ENCODE measurements at regions not wholly inside any gene's neighbourhood (a gene's known extent, or its start where the extent isn't known, plus 50 kb on each side); places are given as distances from the start of the nearest gene placed in this dataset.

- no peak for DNase-seq
These were observed 121.2 kb upstream of the SASH1 start for GRCh38 chr6:148221196-148221979.

DNA sequence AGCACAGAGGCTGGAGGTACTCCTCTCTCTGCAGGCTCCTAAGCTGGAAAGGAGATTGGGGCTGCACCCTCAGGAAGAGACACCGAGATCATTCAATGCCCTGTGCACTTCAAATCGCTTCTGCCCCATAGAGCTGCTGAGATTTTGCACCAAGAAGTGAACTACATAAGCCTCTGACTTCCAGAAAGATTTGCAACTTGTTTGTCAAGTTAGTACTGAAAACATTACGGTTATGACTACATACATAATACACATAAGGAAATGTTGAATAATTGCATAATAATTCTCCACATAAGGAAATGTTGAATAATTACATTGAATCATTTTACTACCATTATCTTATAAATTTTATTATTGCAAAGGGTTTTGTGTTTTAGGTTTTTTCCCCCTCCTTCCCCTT, 120.3 kb upstream of the SASH1 start:
- no peak for DNase-seq

- DNase-seq, result no peak
These were observed 119.8 kb upstream of the SASH1 start for GRCh38 chr6:148222846-148223245.

GRCh38 chr6:148223424-148223842, 119.2 kb upstream of the SASH1 start:
- no peak for DNase-seq

DNA sequence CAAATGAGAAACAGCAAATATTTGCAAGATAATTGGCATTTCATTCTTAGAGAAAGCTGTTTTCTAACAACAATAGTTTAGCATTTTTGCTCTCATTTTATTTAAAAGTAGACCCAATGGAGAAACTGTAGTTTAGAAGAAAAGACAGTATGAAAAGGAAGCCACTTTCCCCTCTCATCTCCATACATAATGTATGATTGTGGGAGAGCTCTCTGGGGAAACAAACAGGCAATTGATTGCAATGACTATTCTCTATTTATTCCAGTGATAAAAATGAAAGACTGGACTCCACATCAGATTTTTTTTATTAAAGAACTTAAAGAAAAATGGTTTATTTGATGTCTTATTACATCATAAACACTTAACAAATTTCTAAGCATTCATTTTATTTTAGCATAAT, 116.8 kb upstream of the SASH1 start:
- DNase-seq, result no peak

GRCh38 chr6:148226284-148226683, 116.4 kb upstream of the SASH1 start:
- DNase-seq, result no peak

DNA sequence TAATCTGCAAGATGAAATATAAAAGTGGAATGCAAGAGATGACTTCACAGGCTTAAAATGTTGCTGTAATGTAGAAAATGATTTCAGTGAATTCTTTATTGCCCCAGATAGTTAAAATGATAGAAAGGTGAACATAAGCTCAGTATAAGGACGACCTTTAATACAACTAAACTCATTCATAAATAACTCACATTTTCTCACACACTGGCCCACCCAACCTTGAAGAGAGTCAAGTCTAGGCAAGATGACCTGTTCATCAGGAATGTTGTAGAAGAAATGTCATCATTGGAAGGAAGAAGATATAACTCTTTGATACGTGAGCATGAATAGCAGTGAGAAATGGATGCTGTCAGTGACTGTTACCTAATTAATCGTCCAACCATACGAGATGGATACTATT, 111.1 kb upstream of the SASH1 start:
- no peak for DNase-seq

DNA sequence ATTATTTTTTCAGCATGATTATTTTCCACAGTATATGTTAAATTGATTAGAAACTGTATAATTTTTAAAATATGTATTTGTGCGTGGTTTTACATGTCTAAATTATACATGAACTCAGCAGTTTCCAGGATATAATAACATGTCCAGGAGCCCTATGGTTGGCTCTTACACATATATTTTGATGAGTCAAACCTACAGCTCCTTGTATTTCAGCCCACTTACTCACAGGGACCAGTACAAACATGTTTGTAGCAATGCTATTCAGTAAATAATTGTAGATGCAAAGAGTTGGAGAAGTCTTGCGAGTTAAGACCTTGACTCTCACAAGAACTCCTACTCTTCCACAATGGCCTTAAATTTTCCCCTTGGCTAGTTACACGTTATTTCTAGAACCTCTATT, 107.2 kb upstream of the SASH1 start:
- DNase-seq, result no peak

DNA sequence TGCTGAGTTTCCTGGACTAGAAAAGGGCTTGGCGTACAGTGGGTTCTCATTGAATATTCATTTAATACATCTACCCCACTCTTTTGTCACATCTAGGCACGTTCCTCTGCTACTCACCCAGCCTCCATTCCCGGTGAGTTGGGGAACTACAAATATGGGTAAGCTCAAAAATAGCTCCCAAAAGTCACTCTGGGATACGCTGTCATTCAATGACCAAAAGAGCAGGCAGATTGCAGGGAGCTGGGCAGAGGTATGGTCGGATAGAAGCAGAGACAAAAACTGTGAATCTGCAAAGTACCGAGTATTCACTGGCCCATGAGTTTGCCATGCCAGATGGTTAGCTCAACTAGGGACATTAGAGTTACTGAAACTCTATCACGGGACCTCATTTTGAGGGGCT, 103.9 kb upstream of the SASH1 start:
- no peak for DNase-seq

DNA sequence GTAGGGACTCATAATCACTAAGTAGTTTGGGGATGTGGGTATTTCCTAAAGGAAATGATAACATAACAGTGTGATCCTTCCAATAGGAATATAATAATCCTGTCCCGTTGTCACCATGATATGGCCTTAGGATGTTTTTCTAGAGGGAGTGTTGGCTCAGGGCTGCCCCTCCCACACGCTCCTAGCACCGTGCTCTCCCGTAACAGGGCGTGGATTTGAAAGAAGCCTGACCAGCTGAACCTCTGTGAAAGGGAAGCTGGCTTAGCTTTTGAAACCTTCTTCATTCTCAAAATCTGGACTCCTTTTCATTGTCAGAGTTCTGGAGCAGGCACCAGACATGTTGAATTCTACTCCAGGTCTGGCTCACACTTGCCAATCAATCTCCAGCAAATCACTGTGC, 103.4 kb upstream of the SASH1 start:
- DNase-seq, result no peak

- DNase-seq, result no peak
These were observed 102.7 kb upstream of the SASH1 start for GRCh38 chr6:148239801-148240460.

DNA sequence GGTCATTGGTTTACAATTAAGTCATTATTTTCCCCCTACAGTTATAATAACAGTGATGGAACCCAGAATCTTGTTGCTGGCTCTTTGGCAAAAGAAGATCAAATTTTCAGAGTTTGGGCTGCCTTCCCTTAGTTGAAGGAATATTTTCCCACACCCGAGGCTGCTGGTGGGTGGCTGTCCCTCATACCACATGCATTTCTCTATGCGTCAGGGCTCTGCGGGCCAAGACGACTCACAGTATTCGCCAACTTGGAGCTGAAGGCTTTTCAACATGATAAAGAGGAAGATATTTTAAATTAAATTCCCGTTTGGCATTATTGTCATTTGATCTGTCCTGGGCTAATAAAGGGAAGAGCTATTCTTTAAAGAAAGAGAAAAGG, 102.2 kb upstream of the SASH1 start:
- DNase-seq, result no peak

DNA sequence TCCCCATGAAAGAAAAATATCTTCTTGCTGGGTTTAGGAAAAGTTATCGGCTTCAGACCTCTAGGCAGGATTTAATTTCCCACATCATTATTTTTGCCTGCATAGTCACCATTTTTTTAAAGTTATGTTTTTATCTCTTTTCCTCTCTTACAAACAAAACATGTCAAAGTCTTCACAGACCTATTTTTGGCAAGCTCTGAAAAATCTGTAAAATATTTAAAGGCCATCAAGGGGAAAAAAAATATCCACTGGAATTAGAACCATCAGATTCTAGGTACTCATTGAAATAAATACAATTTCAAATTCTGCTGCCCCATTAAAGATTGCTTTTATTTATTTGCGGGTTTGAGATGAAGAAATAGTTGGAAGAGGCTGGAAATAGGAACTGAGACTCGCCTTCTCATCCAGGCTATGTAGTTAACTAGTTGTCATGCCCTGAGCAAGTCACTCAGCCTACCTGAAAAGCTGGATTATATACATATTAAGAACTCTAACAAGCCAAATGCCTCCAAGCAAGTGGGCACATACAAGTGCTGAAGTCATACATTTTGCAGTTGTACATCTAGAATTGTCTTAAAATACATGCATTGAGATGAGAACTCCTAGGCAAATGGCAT, 101.7 kb upstream of the SASH1 start:
- no peak for DNase-seq

GRCh38 chr6:148242180-148242579, 100.5 kb upstream of the SASH1 start:
- DNase-seq, result no peak

GRCh38 chr6:148244217-148244935, 98.3 kb upstream of the SASH1 start:
- peak; percentile 23 for DNase-seq

DNA sequence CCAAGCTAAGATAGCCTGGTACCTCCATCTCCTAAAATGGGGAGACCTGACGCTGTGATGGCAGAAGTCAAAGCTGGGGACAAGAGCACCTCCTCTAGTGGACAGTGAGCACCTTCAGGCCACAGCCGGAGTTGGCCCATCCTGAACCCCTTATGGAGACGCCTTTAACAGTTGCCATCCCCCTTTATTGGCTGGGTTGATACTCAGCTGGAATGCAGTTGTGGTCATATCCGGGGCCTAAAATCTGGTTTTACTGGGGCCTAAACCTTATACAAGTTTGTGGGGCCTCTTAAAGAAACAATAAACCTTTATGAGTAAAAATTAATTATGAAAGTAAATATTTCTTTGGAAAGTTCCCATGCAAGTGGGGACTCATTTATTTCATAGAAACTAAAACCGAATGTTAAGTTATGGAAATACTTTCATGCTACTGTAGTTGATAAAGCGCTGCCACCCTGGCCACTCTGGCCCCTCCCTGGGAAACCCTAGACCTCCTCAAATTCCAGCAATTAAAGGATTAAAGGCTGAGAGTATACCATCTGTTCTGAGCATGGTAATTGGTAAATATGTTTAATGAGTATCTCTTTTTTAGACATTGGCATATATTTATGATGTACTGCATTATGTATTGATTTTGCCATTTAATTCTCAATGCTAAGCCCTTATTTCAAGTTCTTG, 95.1 kb upstream of the SASH1 start:
- DNase-seq, result peak; percentile 82

GRCh38 chr6:148249160-148249559, 93.5 kb upstream of the SASH1 start:
- DNase-seq, result peak; percentile 8

- DNase-seq, result peak; percentile 49
These were observed 92.8 kb upstream of the SASH1 start for GRCh38 chr6:148249679-148250375.

DNA sequence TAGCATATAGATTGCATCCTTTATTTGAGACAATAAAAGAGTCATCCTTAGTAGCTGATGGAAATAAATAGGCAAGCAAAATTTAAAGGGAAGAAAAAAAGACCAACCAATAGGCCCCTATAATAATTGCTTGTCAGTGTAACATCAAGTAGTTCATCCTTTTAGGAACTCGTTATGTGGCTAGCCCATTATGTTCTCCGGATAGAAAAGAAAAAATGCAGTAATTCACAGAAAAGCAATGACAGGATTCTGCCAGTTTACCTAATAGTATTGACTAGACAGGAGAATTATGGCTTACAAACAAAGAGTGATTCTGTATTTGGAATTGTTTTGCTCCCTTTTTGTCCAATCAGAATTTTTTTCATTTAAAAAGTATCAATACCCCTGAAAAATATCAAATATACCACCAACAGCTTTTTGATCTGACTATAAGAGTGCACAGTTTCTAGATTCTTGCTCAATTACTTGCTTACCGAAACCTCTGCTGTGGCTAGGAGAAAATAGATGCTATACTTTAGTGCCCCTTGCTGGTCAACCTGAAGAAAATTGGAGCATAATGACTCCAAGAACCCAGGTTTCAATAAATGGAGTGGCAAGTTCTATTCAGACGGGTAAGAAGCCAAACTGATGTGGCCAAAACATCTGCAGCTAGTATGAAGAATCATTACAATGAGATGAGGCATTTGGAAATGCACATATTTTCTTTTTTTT, 91.5 kb upstream of the SASH1 start:
- DNase-seq, result peak; percentile 37

DNA sequence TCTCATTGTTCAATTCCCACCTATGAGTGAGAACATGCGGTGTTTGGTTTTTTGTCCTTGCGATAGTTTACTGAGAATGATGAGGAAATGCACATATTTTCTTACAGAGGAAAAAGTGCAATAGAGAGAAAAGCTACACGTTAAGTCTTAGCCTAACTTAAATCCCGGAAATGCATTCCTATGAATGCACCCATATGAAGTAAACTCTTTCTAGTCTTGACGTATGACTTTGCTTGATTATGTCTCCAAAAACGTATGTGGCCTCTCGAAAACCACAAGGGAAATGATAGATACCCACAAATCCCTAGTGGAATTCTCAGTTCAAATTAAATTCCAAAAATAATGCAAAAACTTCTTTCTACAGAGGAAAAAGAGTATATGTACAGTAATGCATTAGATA, 90.7 kb upstream of the SASH1 start:
- DNase-seq, result no peak

DNA sequence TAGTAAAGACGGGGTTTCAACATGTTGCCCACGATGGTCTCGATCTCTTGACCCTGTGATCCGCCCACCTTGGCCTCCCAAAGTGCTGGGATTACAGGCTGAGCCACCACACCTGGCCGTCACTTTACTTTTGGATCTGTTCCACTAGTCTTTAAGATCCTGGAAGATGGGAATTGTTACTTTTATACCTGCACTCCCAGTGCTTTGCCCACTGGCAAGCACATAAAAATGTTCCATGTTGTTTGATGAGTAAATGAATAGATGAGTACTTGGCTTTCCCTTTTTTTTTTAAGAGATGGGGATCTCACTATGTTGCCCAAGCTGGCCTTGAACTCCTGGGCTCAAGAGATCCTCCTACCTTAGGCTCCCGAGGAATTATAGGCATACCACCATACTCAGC, 84.8 kb upstream of the SASH1 start:
- DNase-seq, result no peak

- no peak for DNase-seq
These were observed 83.8 kb upstream of the SASH1 start for GRCh38 chr6:148258868-148259267.

Data from NCI-H2171 treated with DMSO at 0.1 percent for 48 hours (cell line).